ENCODE measurements at regions not wholly inside any gene's neighbourhood (a gene's known extent, or its start where the extent isn't known, plus 50 kb on each side); places are given as distances from the start of the nearest gene placed in this dataset.

GRCh38 chrX:121256647-121257046, 209.2 kb downstream of the GLUD2 start:
- TF ChIP-seq EP300 (IDR thresholded peaks at IDR 0.05): no peak
- no peak for TF ChIP-seq CTCF (IDR thresholded peaks at IDR 0.05)

Data from ovary (tissue), 3 donors.